IMR-90 (cell line): ENCODE measurements at regions not wholly inside any gene's neighbourhood (a gene's known extent, or its start where the extent isn't known, plus 50 kb on each side); places are given as distances from the start of the nearest gene placed in this dataset.

ENCODE experiments used
- ATAC-seq: fragments of 200-7000 bp; cut with Tn5 transposase; 2 replicates; pipeline ENCODE4 v1.9.1; 2020; ENCODE audit warnings: low read depth, mild to moderate bottlenecking, moderate library complexity
- BruUV-seq: library from RNA; stranded (reverse); fragments of 400-500 nt; replicated peaks from 2 replicates; lab custom pipeline; 2021; lab: Mats Ljungman, UMichigan
- CTCF ChIA-PET: fragments of 300-600 bp; formaldehyde crosslinking; extraction: SDS; loops from one replicate; lab custom pipeline; 2021; ENCODE audit warnings: antibody characterized with exemption; lab: Yijun Ruan, JAX
- POLR2A ChIA-PET: fragments of 300-600 bp; sonication (Branson Sonifier 250); formaldehyde crosslinking; loops from one replicate; lab custom pipeline; 2022; ENCODE audit warnings: antibody characterized with exemption; ENCODE audit not compliant: unreplicated experiment; lab: Charles Lee
- DNase-seq: peaks from one replicate; pipeline ENCODE4 v3.0.0; 2013
- H2AFZ ChIP-seq: replicated peaks from 2 replicates; pipeline ENCODE3; 2013; ENCODE audit warnings: low read length, mild to moderate bottlenecking; ENCODE audit not compliant: poor library complexity
- H2AK5ac ChIP-seq: 2 replicates; pipeline ENCODE4 v1.6.1; 2013; ENCODE audit warnings: low read depth, low read length, inconsistent platforms
- H2AK9ac ChIP-seq: replicated peaks from 2 replicates; pipeline ENCODE3; 2013; ENCODE audit warnings: mild to moderate bottlenecking, low read depth, low read length, moderate library complexity; ENCODE audit not compliant: poor library complexity
- H2BK120ac ChIP-seq: 2 replicates; pipeline ENCODE4 v1.6.1; 2013; ENCODE audit warnings: low read depth, low read length, inconsistent platforms
- H2BK15ac ChIP-seq: 3 replicates; pipeline ENCODE4 v1.6.1; 2013; ENCODE audit warnings: low read depth, low read length, inconsistent platforms
- H2BK20ac ChIP-seq: 2 replicates; pipeline ENCODE4 v1.6.1; 2013; ENCODE audit warnings: low read depth, mild to moderate bottlenecking, inconsistent platforms, low read length, moderate library complexity
- H2BK5ac ChIP-seq: 2 replicates; pipeline ENCODE4 v1.6.1; 2013; ENCODE audit warnings: mild to moderate bottlenecking, low read depth, low read length, inconsistent platforms; ENCODE audit not compliant: poor library complexity, severe bottlenecking
- H3K14ac ChIP-seq: replicated peaks from 2 replicates; pipeline ENCODE4 v1.6.1; 2013; ENCODE audit warnings: low read depth, low read length, inconsistent platforms
- H3K18ac ChIP-seq: 2 replicates; pipeline ENCODE4 v1.6.1; 2013; ENCODE audit warnings: low read depth, low read length, control low read depth
- H3K23ac ChIP-seq: 2 replicates; pipeline ENCODE4 v1.6.1; 2013; ENCODE audit warnings: low read depth, low read length, inconsistent platforms
- H3K27ac ChIP-seq: 2 replicates; pipeline ENCODE4 v1.5.1; 2013; ENCODE audit warnings: mild to moderate bottlenecking, control low read depth, low read length; ENCODE audit not compliant: insufficient read depth
- H3K27me3 ChIP-seq: 2 replicates; pipeline ENCODE4 v1.6.1; 2013; ENCODE audit warnings: low read length; ENCODE audit not compliant: control insufficient read depth, insufficient read depth
- H3K36me3 ChIP-seq: 2 replicates; pipeline ENCODE4 v1.6.1; 2013; ENCODE audit warnings: low read length, mixed read lengths; ENCODE audit not compliant: control insufficient read depth, insufficient read depth
- H3K4ac ChIP-seq: 2 replicates; pipeline ENCODE4 v1.6.1; 2013; ENCODE audit warnings: low read depth, low read length, inconsistent platforms
- H3K4me1 ChIP-seq: 2 replicates; pipeline ENCODE4 v1.6.1; 2013; ENCODE audit warnings: low read length, mixed read lengths; ENCODE audit not compliant: control insufficient read depth, insufficient read depth
- H3K4me2 ChIP-seq: 2 replicates; pipeline ENCODE4 v1.6.1; 2013; ENCODE audit warnings: low read depth, mild to moderate bottlenecking, control low read depth, low read length, moderate library complexity
- H3K4me3 ChIP-seq: 2 replicates; pipeline ENCODE4 v1.5.1; 2013; ENCODE audit warnings: low read depth, mild to moderate bottlenecking, control low read depth, low read length, moderate library complexity; ENCODE audit not compliant: insufficient read depth
- H3K56ac ChIP-seq: 2 replicates; pipeline ENCODE4 v1.6.1; 2013; ENCODE audit warnings: low read length, inconsistent platforms; ENCODE audit not compliant: insufficient read depth; ENCODE audit errors: extremely low read depth
- H3K79me1 ChIP-seq, 2 experiments: 2 replicates each; pipeline ENCODE4 v1.6.1; 2013; ENCODE audit warnings: low read length in 2 of 2, inconsistent platforms in 1 of 2, low read depth in 1 of 2
- H3K9ac ChIP-seq: 2 replicates; pipeline ENCODE4 v1.6.1; 2013; ENCODE audit warnings: low read depth, low read length, control low read depth
- H3K9me1 ChIP-seq: 2 replicates; pipeline ENCODE4 v1.6.1; 2013; ENCODE audit warnings: low read length, inconsistent platforms; ENCODE audit not compliant: insufficient read depth
- H3K9me3 ChIP-seq: 2 replicates; pipeline ENCODE4 v1.6.1; 2013; ENCODE audit warnings: low read length; ENCODE audit not compliant: control insufficient read depth, insufficient read depth
- H4K20me1 ChIP-seq: 2 replicates; pipeline ENCODE4 v1.6.1; 2013; ENCODE audit warnings: low read length, inconsistent platforms; ENCODE audit not compliant: insufficient read depth
- H4K5ac ChIP-seq: 2 replicates; pipeline ENCODE4 v1.6.1; 2013; ENCODE audit warnings: mild to moderate bottlenecking, low read depth, low read length, control low read depth
- H4K8ac ChIP-seq, 2 experiments: 2 replicates each; pipeline ENCODE4 v1.6.1; 2013; ENCODE audit warnings: low read depth in 2 of 2, low read length in 2 of 2, control low read depth in 1 of 2, inconsistent platforms in 1 of 2
- H4K91ac ChIP-seq: 2 replicates; pipeline ENCODE4 v1.6.1; 2013; ENCODE audit warnings: low read depth, low read length, inconsistent platforms; ENCODE audit not compliant: insufficient read depth
- NFE2L2 ChIP-seq: fragments of 150-350 bp; IDR thresholded peaks from 2 replicates; pipeline ENCODE4 v1.6.1; 2016; ENCODE audit warnings: low read depth, mild to moderate bottlenecking, low read length
- dilution Hi-C: fragments of 300-500 bp; cut with HindIII; formaldehyde crosslinking; loops from one replicate; pipeline ENCODE4 v1.14.3; 2018; ENCODE audit warnings: low sequenced_read_pairs; ENCODE audit not compliant: unreplicated experiment
- in situ Hi-C: fragments of 300-500 bp; cut with MboI; formaldehyde crosslinking; loops from 3 replicates; pipeline ENCODE4 v1.14.3; 2019; ENCODE audit warnings: low sequenced_read_pairs, inconsistent platforms, mixed read lengths
- intact Hi-C: fragments of 100-400 bp; cut with micrococcal nuclease; formaldehyde crosslinking; loops from 2 replicates; pipeline ENCODE4 v1.10.0; 2022

DNA sequence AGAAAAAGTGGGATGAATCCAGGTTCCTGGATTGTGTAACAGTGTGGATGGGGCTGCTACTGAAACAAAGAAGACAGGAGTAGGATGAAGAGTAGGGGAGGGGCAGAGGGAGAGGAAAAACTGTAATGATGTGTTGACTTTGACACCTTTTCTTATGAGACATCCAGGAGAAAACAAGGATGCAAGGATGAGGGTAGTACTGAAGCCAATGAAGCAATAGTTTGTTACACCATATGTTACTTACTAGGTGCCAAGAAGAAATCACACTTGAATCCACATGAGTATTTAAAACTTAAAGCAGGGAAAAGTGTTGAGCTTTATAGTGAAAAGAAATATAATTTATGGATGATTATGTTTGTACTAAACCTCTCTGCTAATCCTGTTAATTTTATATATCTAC lies 420.6 kb downstream of the ARL4A start:
- Histone ChIP-seq H3K27me3 (no peaks in the 10 kb centered on the region), H3K14ac (peak overlapping the region; percentile 70; the same call in 1 of the 2 replicates), H3K18ac (peak overlapping the region; percentile 83), H3K9me3 (no peaks in the 10 kb centered on the region; the same call in 1 of the 2 replicates), H3K56ac (no peak overlapping the region), H3K9ac (no peak overlapping the region), H3K4me3 (no peak overlapping the region), H3K9me1 (peaks cover 5% of the 10 kb centered on the region; the same call in 1 of the 2 replicates), H4K20me1 (no peaks in the 10 kb centered on the region), H2BK5ac (peak overlapping the region; percentile 36), H2AK9ac (no peak overlapping the region), H2BK20ac (0 out of 2 replicates have a peak overlapping the region, but pooled peaks have one; percentile 43), H3K4me2 (no peak overlapping the region), H4K8ac (peak overlapping the region in 1 of 2 experiments; percentile 21; a peak in 1 of 4 replicates), H2BK120ac (peak overlapping the region; percentile 41; the same call in 1 of the 2 replicates), H2BK15ac (no peak overlapping the region), H3K36me3 (no peaks in the 10 kb centered on the region), H4K5ac (peak overlapping the region; percentile 49; the same call in 1 of the 2 replicates), H3K27ac (no peak overlapping the region), H3K4ac (peak overlapping the region; percentile 21; the same call in 1 of the 2 replicates), H3K79me1 (no peaks in the 10 kb centered on the region), H2AFZ (no peak overlapping the region), H3K23ac (0 out of 2 replicates have a peak overlapping the region, but pooled peaks have one; percentile 54), H4K91ac (peak overlapping the region; percentile 53; the same call in 1 of the 2 replicates), H2AK5ac (no peak overlapping the region; the same call in 1 of the 2 replicates), H3K4me1 (peaks cover 3% of the 10 kb centered on the region)
- in situ Hi-C loops (loop anchor here (25.0 kb wide), 1 partner anchor 421 kb away; the partner anchor contains the start of gene ARL4A), intact Hi-C loops (no loop called here), dilution Hi-C loops (no loop called here)
- DNase-seq: no peak
- no peak for TF ChIP-seq NFE2L2
- POLR2A ChIA-PET: no interaction called here
- BruUV-seq: no TSS peak
- CTCF ChIA-PET: interaction anchor here (0.6 to 1.8 kb wide), 2 partner anchors 316 to 421 kb away, joined by 3 to 5 read pairs; no protein-coding TSS in a partner anchor
- ATAC-seq: no peak
